Nephron progenitor cell (in vitro differentiated cells): ENCODE measurements at regions not wholly inside any gene's neighbourhood (a gene's known extent, or its start where the extent isn't known, plus 50 kb on each side); places are given as distances from the start of the nearest gene placed in this dataset.

Experiments
- DNase-seq: peaks from one replicate; pipeline ENCODE4 v3.0.0; 2021
- H3K27ac Mint-ChIP-seq: 2 replicates; pipeline ENCODE4 v1.8.0; 2021; ENCODE audit warnings: mild to moderate bottlenecking, moderate library complexity, mixed read lengths
- H3K27me3 Mint-ChIP-seq: 2 replicates; pipeline ENCODE4 v1.8.0; 2021; ENCODE audit warnings: mild to moderate bottlenecking, low read depth, mixed read lengths; ENCODE audit not compliant: poor library complexity
- H3K36me3 Mint-ChIP-seq: 2 replicates; pipeline ENCODE4 v1.8.0; 2021; ENCODE audit warnings: low read depth, mixed read lengths
- H3K4me1 Mint-ChIP-seq: 2 replicates; pipeline ENCODE4 v1.8.0; 2021; ENCODE audit warnings: mixed read lengths
- H3K4me3 Mint-ChIP-seq: 2 replicates; pipeline ENCODE4 v1.8.0; 2021; ENCODE audit warnings: mild to moderate bottlenecking, moderate library complexity, mixed read lengths
- H3K9me3 Mint-ChIP-seq: 2 replicates; pipeline ENCODE4 v1.8.0; 2021; ENCODE audit warnings: mild to moderate bottlenecking, moderate library complexity, mixed read lengths
- CTCF ChIP-seq: fragments of 200-600 bp; sonication (generic); IDR thresholded peaks from 2 replicates; pipeline ENCODE4 v1.5.0; 2021; ENCODE audit warnings: antibody characterized with exemption

DNA sequence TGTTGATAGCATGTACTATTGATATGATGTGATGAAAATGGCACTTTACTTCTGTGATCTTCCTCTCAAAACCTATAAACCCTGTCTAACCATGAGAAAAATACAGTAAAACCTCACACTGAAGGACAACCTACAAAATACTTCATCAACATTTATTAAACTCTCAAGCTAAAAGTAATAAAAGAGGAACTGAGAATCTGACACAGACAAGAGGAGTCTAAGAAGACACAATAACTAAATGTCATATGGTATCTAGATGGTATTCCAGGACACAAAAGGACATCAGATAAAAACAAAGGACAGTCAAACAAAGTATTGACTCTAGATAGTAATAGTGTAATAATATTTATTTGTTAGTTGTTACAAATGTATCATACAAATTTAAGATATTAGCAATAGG, 655.3 kb downstream of the SH3BGRL start:
- Mint-ChIP-seq H3K36me3 (no peaks in the 10 kb centered on the region), H3K4me1 (no peaks in the 10 kb centered on the region), H3K27me3 (no peaks in the 10 kb centered on the region), H3K4me3 (no peak overlapping the region), H3K9me3 (peaks cover 55% of the 10 kb centered on the region), H3K27ac (no peak overlapping the region)
- TF ChIP-seq CTCF, result no peak
- DNase-seq, result no peak

- no peak for DNase-seq
- no peak for TF ChIP-seq CTCF
- Mint-ChIP-seq H3K4me3 (no peak overlapping the region), H3K4me1 (no peaks in the 10 kb centered on the region), H3K27ac (no peak overlapping the region), H3K9me3 (peaks cover 65% of the 10 kb centered on the region), H3K27me3 (no peaks in the 10 kb centered on the region), H3K36me3 (no peaks in the 10 kb centered on the region)
These were observed 665.0 kb downstream of the SH3BGRL start for GRCh38 chrX:81866873-81867272.

DNA sequence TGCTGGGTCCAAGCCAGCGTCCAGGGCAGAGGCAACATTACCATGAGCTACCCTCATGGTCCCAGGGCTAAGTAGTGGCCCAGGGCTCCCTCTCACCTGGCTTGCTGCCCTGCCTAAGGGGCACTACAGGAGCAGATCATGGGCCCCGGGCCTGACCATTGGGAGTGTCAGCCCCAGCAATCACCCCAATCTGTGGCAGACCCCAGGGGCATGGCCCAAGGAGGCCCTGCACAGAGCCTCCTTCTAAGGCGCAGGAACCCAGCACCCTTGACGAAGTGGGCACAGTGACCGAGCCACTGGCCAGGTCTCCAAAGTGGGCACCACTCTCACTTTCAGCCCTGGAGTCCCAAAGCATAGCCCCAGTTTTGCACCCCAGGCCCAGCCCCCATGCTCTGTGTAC, 667.1 kb downstream of the SH3BGRL start:
- no peaks in the 10 kb centered on the region for H3K27me3 Mint-ChIP-seq
- no peak for TF ChIP-seq CTCF
- no peaks in the 10 kb centered on the region for H3K4me1 Mint-ChIP-seq
- no peaks in the 10 kb centered on the region for H3K36me3 Mint-ChIP-seq
- no peak overlapping the region for H3K4me3 Mint-ChIP-seq
- no peak for DNase-seq
- no peak overlapping the region for H3K27ac Mint-ChIP-seq
- peaks cover 76% of the 10 kb centered on the region for H3K9me3 Mint-ChIP-seq

DNA sequence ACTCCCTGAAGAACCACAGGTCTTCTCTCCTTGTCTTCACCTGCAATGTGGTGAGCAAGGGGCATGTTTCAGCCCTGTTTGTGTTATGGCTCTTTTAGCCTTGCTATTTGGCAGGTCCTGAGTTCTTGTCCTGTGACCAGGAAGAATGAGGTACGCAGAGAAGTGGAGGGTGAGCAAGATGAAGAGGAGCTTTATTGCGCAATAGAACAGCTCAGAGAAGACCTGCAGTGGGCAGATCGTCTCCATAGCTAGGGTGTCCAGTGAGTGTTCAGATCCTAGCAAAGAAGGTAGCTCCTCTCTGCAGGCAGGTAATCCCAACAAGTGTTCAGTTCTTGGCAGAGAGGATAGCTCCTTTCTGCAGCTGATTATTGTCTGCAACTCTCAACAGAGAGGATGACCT, 672.9 kb downstream of the SH3BGRL start:
- TF ChIP-seq CTCF, result no peak
- Mint-ChIP-seq H3K27ac (no peak overlapping the region), H3K9me3 (peaks cover 65% of the 10 kb centered on the region), H3K36me3 (no peaks in the 10 kb centered on the region), H3K4me3 (no peak overlapping the region), H3K4me1 (no peaks in the 10 kb centered on the region), H3K27me3 (no peaks in the 10 kb centered on the region)
- no peak for DNase-seq

- Mint-ChIP-seq H3K27ac (no peak overlapping the region), H3K27me3 (no peaks in the 10 kb centered on the region), H3K4me3 (no peak overlapping the region), H3K9me3 (peaks cover 59% of the 10 kb centered on the region), H3K4me1 (no peaks in the 10 kb centered on the region), H3K36me3 (no peaks in the 10 kb centered on the region)
- no peak for DNase-seq
- no peak for TF ChIP-seq CTCF
These were observed 673.9 kb downstream of the SH3BGRL start for GRCh38 chrX:81875800-81876199.

GRCh38 chrX:81876437-81876836, 674.5 kb downstream of the SH3BGRL start:
- no peak overlapping the region for H3K27ac Mint-ChIP-seq
- peaks cover 56% of the 10 kb centered on the region for H3K9me3 Mint-ChIP-seq
- H3K4me1 Mint-ChIP-seq, result no peaks in the 10 kb centered on the region
- DNase-seq, result no peak
- H3K27me3 Mint-ChIP-seq, result no peaks in the 10 kb centered on the region
- H3K4me3 Mint-ChIP-seq, result no peak overlapping the region
- no peak for TF ChIP-seq CTCF
- no peaks in the 10 kb centered on the region for H3K36me3 Mint-ChIP-seq
